PC-9 (cell line): ENCODE measurements at regions not wholly inside any gene's neighbourhood (a gene's known extent, or its start where the extent isn't known, plus 50 kb on each side); places are given as distances from the start of the nearest gene placed in this dataset.

Experiments used
- CTCF ChIP-seq: fragments of 200-600 bp; sonication (generic); conservative IDR thresholded peaks from 2 replicates; pipeline ENCODE4 v1.6.1; 2017; ENCODE audit warnings: mixed run types, antibody characterized with exemption, mild to moderate bottlenecking, moderate library complexity
- EZH2 ChIP-seq: fragments of 200-600 bp; sonication (generic); IDR thresholded peaks from 2 replicates; pipeline ENCODE4 v1.8.0; 2017; ENCODE audit warnings: antibody characterized with exemption, low read depth

- TF ChIP-seq CTCF (no peak), EZH2 (no peak)
These were observed 78.2 kb upstream of the UXS1 start for GRCh38 chr2:106272216-106272807.
